ENCODE measurements at regions not wholly inside any gene's neighbourhood (a gene's known extent, or its start where the extent isn't known, plus 50 kb on each side); places are given as distances from the start of the nearest gene placed in this dataset.

DNA sequence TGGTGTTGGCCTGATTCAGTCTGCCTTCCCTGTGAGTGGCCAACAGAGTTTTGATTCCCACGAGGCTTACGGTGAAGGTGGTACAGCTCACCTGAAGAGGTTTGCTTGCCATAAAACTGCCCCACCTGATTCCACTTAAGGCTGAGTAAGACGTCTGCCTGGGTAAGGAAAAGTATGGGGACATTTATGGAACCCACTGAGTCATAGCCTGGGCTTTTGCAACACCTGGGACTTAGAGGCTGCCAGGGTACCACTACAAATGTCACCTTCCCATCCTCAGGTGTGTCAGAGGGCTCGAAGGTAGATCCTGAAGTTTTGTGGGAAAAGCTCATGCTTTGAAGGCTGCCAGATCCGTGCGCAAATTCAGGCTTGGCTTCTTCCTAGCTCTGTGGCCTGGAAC, 56.9 kb upstream of the SLCO2A1 start:
- no peaks in the 10 kb centered on the region for H3K36me3 ChIP-seq (replicated peaks in 1 of 2; ENCODE audit: control insufficient read depth in 1 of 2, insufficient read depth in 2 of 2, low read length in 1 of 2)
- H3K79me2 ChIP-seq (ENCODE audit: insufficient read depth), result no peaks in the 10 kb centered on the region
- CTCF ChIA-PET, result interaction anchor here (1.7 kb wide), 1 partner anchor 125 kb away, joined by 4 read pairs; no protein-coding TSS in a partner anchor
- no peak overlapping the region for H2AFZ ChIP-seq (ENCODE audit: low read depth)
- no peaks in the 10 kb centered on the region for H3K27me3 ChIP-seq (ENCODE audit: insufficient read depth)
- no peak overlapping the region for H3K27ac ChIP-seq (ENCODE audit: low read depth in 2 of 2, low read length in 1 of 2)
- H4K20me1 ChIP-seq (ENCODE audit: insufficient read depth), result no peaks in the 10 kb centered on the region
- POLR2A ChIA-PET, result no interaction called here
- no peaks in the 10 kb centered on the region for H3K4me1 ChIP-seq (ENCODE audit: control insufficient read depth in 1 of 2, insufficient read depth in 2 of 2, low read depth in 1 of 2, low read length in 1 of 2)
- no peak overlapping the region for H3K9ac ChIP-seq
- no peaks in the 10 kb centered on the region for H3K9me3 ChIP-seq
- H3F3A ChIP-seq (replicated peaks; ENCODE audit: insufficient read depth), result no peaks in the 10 kb centered on the region
- H3K9me2 ChIP-seq, result no peaks in the 10 kb centered on the region
- 76% methylated on average over 2 of the region's 6 CpGs for WGBS (ENCODE audit: low lambda C conversion rate)
- H3K4me3 ChIP-seq (ENCODE audit: low read depth in 2 of 2, low read length in 1 of 2), result no peak overlapping the region
- no peak for TF ChIP-seq USF2 (IDR thresholded peaks at IDR 0.05; ENCODE audit: borderline replicate concordance, low read depth, low read length)
- TF ChIP-seq FOXM1 (IDR thresholded peaks at IDR 0.05; ENCODE audit: low read depth), result no peak
- TF ChIP-seq RFX5 (IDR thresholded peaks at IDR 0.05; ENCODE audit: low read length), result no peak
- no peak for TF ChIP-seq MXI1 (IDR thresholded peaks at IDR 0.05; ENCODE audit: low read depth, low read length)
- no peak for TF ChIP-seq ELF1 (IDR thresholded peaks at IDR 0.05)
- TF ChIP-seq, protein P1, sequence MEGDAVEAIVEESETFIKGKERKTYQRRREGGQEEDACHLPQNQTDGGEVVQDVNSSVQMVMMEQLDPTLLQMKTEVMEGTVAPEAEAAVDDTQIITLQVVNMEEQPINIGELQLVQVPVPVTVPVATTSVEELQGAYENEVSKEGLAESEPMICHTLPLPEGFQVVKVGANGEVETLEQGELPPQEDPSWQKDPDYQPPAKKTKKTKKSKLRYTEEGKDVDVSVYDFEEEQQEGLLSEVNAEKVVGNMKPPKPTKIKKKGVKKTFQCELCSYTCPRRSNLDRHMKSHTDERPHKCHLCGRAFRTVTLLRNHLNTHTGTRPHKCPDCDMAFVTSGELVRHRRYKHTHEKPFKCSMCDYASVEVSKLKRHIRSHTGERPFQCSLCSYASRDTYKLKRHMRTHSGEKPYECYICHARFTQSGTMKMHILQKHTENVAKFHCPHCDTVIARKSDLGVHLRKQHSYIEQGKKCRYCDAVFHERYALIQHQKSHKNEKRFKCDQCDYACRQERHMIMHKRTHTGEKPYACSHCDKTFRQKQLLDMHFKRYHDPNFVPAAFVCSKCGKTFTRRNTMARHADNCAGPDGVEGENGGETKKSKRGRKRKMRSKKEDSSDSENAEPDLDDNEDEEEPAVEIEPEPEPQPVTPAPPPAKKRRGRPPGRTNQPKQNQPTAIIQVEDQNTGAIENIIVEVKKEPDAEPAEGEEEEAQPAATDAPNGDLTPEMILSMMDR (IDR thresholded peaks at IDR 0.05), result no peak
- no peak for TF ChIP-seq RXRA (IDR thresholded peaks at IDR 0.05; ENCODE audit: borderline replicate concordance, low read depth)
- no peak for TF ChIP-seq RCOR1 (IDR thresholded peaks at IDR 0.05; ENCODE audit: low read length)
- no peak for TF ChIP-seq TCF12 (IDR thresholded peaks at IDR 0.05)
- TF ChIP-seq NRF1 (IDR thresholded peaks at IDR 0.05; ENCODE audit: low read depth, low read length), result no peak
- no peak for TF ChIP-seq EZH2phosphoT487 (IDR thresholded peaks at IDR 0.05; ENCODE audit: borderline replicate concordance, low read depth)
- no peak for TF ChIP-seq EP300 (IDR thresholded peaks at IDR 0.05; ENCODE audit: borderline replicate concordance in 1 of 2, low read depth in 1 of 2, low read length in 1 of 2)
- DNase-seq, result no peak
- H3K4me2 ChIP-seq, result no peak overlapping the region

DNA sequence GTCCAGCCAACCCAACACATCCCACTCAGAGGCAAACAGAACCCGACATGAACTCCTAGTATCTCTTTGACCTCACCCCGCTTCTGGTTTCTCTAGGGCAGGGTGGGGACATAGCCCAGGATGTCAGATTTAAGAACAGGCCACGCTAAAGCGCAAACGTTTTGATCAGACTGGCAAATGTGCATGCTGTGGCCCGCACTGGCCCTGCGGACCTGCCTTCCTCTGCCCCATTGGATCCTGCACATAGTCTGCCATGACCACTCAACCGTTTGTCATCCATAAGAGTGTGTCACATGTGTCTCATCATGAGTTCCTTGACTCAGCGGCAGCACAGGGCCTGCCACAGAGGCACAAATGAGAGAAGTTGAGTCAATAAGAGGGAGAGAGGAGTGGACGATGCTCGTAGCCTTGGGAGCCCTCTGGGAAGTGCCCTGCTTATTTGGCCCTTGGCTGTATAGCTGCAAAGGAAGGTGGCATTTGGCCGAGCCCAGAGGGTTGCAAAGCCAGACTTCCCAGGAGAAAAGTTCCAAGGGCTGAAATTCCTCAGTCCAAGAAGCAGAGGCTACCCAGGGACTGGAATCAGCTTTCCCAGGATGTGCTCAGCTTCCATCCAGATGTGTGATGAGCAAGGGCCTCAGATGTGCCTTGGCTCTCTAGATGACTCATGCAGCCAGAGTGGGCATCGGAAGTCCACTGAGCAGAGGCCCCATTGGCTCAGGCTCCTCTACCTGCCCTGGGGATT, 55.5 kb upstream of the SLCO2A1 start:
- Histone ChIP-seq H3K4me1 (ENCODE audit: control insufficient read depth in 1 of 2, insufficient read depth in 2 of 2, low read depth in 1 of 2, low read length in 1 of 2) (no peaks in the 10 kb centered on the region), H3K9me2 (no peaks in the 10 kb centered on the region), H3K9ac (no peak overlapping the region), H3K9me3 (peaks cover 7% of the 10 kb centered on the region; the same call in 1 of the 2 replicates), H3K27ac (ENCODE audit: low read depth in 2 of 2, low read length in 1 of 2) (no peak overlapping the region), H3K4me3 (ENCODE audit: low read depth in 2 of 2, low read length in 1 of 2) (no peak overlapping the region), H2AFZ (ENCODE audit: low read depth) (no peak overlapping the region), H3K4me2 (no peak overlapping the region), H4K20me1 (ENCODE audit: insufficient read depth) (no peaks in the 10 kb centered on the region), H3K36me3 (replicated peaks in 1 of 2; ENCODE audit: control insufficient read depth in 1 of 2, insufficient read depth in 2 of 2, low read length in 1 of 2) (no peaks in the 10 kb centered on the region), H3K79me2 (ENCODE audit: insufficient read depth) (no peaks in the 10 kb centered on the region), H3K27me3 (ENCODE audit: insufficient read depth) (no peaks in the 10 kb centered on the region), H3F3A (replicated peaks; ENCODE audit: insufficient read depth) (no peaks in the 10 kb centered on the region)
- no peak for DNase-seq
- CTCF ChIA-PET, result interaction anchor here (1.2 kb wide), 1 partner anchor 11 kb away, joined by 3 read pairs; no protein-coding TSS in a partner anchor
- WGBS (ENCODE audit: low lambda C conversion rate), result 62% methylated on average over 13 of the region's 13 CpGs
- POLR2A ChIA-PET, result no interaction called here
- TF ChIP-seq TCF12 (IDR thresholded peaks at IDR 0.05), result no peak
- TF ChIP-seq MXI1 (IDR thresholded peaks at IDR 0.05; ENCODE audit: low read depth, low read length), result no peak

Data from SK-N-SH (cell line).